ENCODE measurements at regions not wholly inside any gene's neighbourhood (a gene's known extent, or its start where the extent isn't known, plus 50 kb on each side); places are given as distances from the start of the nearest gene placed in this dataset.

GRCh38 chr11:115657586-115657985 is 153.4 kb upstream of the CADM1 start:
- Histone ChIP-seq H3K9ac (ENCODE audit: low read length) (no peak overlapping the region), H4K91ac (ENCODE audit: low read depth, low read length) (no peak overlapping the region), H3K18ac (ENCODE audit: low read length) (no peak overlapping the region), H3K27ac (ENCODE audit: low read depth, low read length) (no peak overlapping the region), H3K4me3 (ENCODE audit: low read depth, low read length) (no peak overlapping the region), H4K8ac (ENCODE audit: low read depth, low read length) (no peak overlapping the region), H2BK5ac (ENCODE audit: low read depth, low read length, poor library complexity) (no peak overlapping the region), H3K27me3 (ENCODE audit: insufficient read depth, low read length) (peaks cover 27% of the 10 kb centered on the region), H3K4ac (ENCODE audit: low read depth, low read length) (no peak overlapping the region), H3K9me3 (ENCODE audit: insufficient read depth, low read depth, low read length) (peaks cover 2% of the 10 kb centered on the region), H2BK120ac (ENCODE audit: insufficient read depth, low read length, poor library complexity) (no peak overlapping the region), H4K12ac (ENCODE audit: low read depth, low read length) (no peak overlapping the region), H3K4me2 (ENCODE audit: low read length) (no peak overlapping the region), H3K4me1 (ENCODE audit: control insufficient read depth in 1 of 2, insufficient read depth in 2 of 2, low read length in 2 of 2) (peaks cover 9 to 15% of the 10 kb centered on the region in 2 experiments), H3K23ac (ENCODE audit: low read length) (no peak overlapping the region), H3K79me1 (ENCODE audit: low read length) (no peaks in the 10 kb centered on the region), H3K36me3 (ENCODE audit: control insufficient read depth in 1 of 2, insufficient read depth in 2 of 2, low read length in 2 of 2) (no peaks in the 10 kb centered on the region), H2BK12ac (ENCODE audit: low read length) (no peak overlapping the region), H2AK5ac (ENCODE audit: low read length) (no peak overlapping the region), H3K79me2 (ENCODE audit: control insufficient read depth, insufficient read depth, low read length, poor library complexity) (no peaks in the 10 kb centered on the region), H2AFZ (ENCODE audit: insufficient read depth, low read length, poor library complexity) (no peak overlapping the region), H3K14ac (ENCODE audit: low read length) (no peak overlapping the region)
- no peak for DNase-seq
- WGBS (ENCODE audit: extremely low coverage, insufficient coverage, insufficient read length) = no CpG with 5 or more reads among the region's 4 CpGs

GRCh38 chr11:115656669-115657068 is 152.5 kb upstream of the CADM1 start:
- H3K4me2 ChIP-seq (ENCODE audit: low read length) = no peak overlapping the region
- WGBS (ENCODE audit: extremely low coverage, insufficient coverage, insufficient read length) = no CpG with 5 or more reads among the region's 6 CpGs
- H3K14ac ChIP-seq (ENCODE audit: low read length) = no peak overlapping the region
- DNase-seq = no peak
- no peak overlapping the region for H3K9ac ChIP-seq (ENCODE audit: low read length)
- H3K79me2 ChIP-seq (ENCODE audit: control insufficient read depth, insufficient read depth, low read length, poor library complexity) = no peaks in the 10 kb centered on the region
- peaks cover 2% of the 10 kb centered on the region for H3K9me3 ChIP-seq (ENCODE audit: insufficient read depth, low read depth, low read length)
- no peaks in the 10 kb centered on the region for H3K36me3 ChIP-seq (ENCODE audit: control insufficient read depth in 1 of 2, insufficient read depth in 2 of 2, low read length in 2 of 2)
- no peak overlapping the region for H4K91ac ChIP-seq (ENCODE audit: low read depth, low read length)
- H2AK5ac ChIP-seq (ENCODE audit: low read length) = no peak overlapping the region
- no peak overlapping the region for H3K4ac ChIP-seq (ENCODE audit: low read depth, low read length)
- no peak overlapping the region for H4K12ac ChIP-seq (ENCODE audit: low read depth, low read length)
- no peak overlapping the region for H3K18ac ChIP-seq (ENCODE audit: low read length)
- H3K23ac ChIP-seq (ENCODE audit: low read length) = no peak overlapping the region
- peaks cover 25% of the 10 kb centered on the region for H3K27me3 ChIP-seq (ENCODE audit: insufficient read depth, low read length)
- no peaks in the 10 kb centered on the region for H3K79me1 ChIP-seq (ENCODE audit: low read length)
- no peak overlapping the region for H2BK5ac ChIP-seq (ENCODE audit: low read depth, low read length, poor library complexity)
- no peak overlapping the region for H2BK120ac ChIP-seq (ENCODE audit: insufficient read depth, low read length, poor library complexity)
- H2BK12ac ChIP-seq (ENCODE audit: low read length) = no peak overlapping the region
- H4K8ac ChIP-seq (ENCODE audit: low read depth, low read length) = no peak overlapping the region
- peaks cover 9 to 15% of the 10 kb centered on the region in 2 experiments for H3K4me1 ChIP-seq (ENCODE audit: control insufficient read depth in 1 of 2, insufficient read depth in 2 of 2, low read length in 2 of 2)
- H3K4me3 ChIP-seq (ENCODE audit: low read depth, low read length) = no peak overlapping the region
- H2AFZ ChIP-seq (ENCODE audit: insufficient read depth, low read length, poor library complexity) = no peak overlapping the region
- H3K27ac ChIP-seq (ENCODE audit: low read depth, low read length) = no peak overlapping the region

- H3K4me1 ChIP-seq (ENCODE audit: control insufficient read depth in 1 of 2, insufficient read depth in 2 of 2, low read length in 2 of 2) = peaks cover 9 to 15% of the 10 kb centered on the region in 2 experiments
- H4K91ac ChIP-seq (ENCODE audit: low read depth, low read length) = no peak overlapping the region
- no peak overlapping the region for H2AFZ ChIP-seq (ENCODE audit: insufficient read depth, low read length, poor library complexity)
- no peak overlapping the region for H2BK12ac ChIP-seq (ENCODE audit: low read length)
- H4K12ac ChIP-seq (ENCODE audit: low read depth, low read length) = no peak overlapping the region
- no peak overlapping the region for H3K9ac ChIP-seq (ENCODE audit: low read length)
- H3K27me3 ChIP-seq (ENCODE audit: insufficient read depth, low read length) = peaks cover 25% of the 10 kb centered on the region
- H2BK120ac ChIP-seq (ENCODE audit: insufficient read depth, low read length, poor library complexity) = no peak overlapping the region
- DNase-seq = no peak
- no peaks in the 10 kb centered on the region for H3K79me2 ChIP-seq (ENCODE audit: control insufficient read depth, insufficient read depth, low read length, poor library complexity)
- H2AK5ac ChIP-seq (ENCODE audit: low read length) = no peak overlapping the region
- no peak overlapping the region for H3K4me2 ChIP-seq (ENCODE audit: low read length)
- H3K9me3 ChIP-seq (ENCODE audit: insufficient read depth, low read depth, low read length) = peaks cover 2% of the 10 kb centered on the region
- H3K79me1 ChIP-seq (ENCODE audit: low read length) = no peaks in the 10 kb centered on the region
- H3K4ac ChIP-seq (ENCODE audit: low read depth, low read length) = no peak overlapping the region
- H3K4me3 ChIP-seq (ENCODE audit: low read depth, low read length) = no peak overlapping the region
- no peak overlapping the region for H3K18ac ChIP-seq (ENCODE audit: low read length)
- no peak overlapping the region for H3K23ac ChIP-seq (ENCODE audit: low read length)
- H3K36me3 ChIP-seq (ENCODE audit: control insufficient read depth in 1 of 2, insufficient read depth in 2 of 2, low read length in 2 of 2) = no peaks in the 10 kb centered on the region
- no peak overlapping the region for H4K8ac ChIP-seq (ENCODE audit: low read depth, low read length)
- no peak overlapping the region for H3K14ac ChIP-seq (ENCODE audit: low read length)
- no peak overlapping the region for H2BK5ac ChIP-seq (ENCODE audit: low read depth, low read length, poor library complexity)
- H3K27ac ChIP-seq (ENCODE audit: low read depth, low read length) = no peak overlapping the region
Observed at GRCh38 chr11:115656041-115656440, 151.8 kb upstream of the CADM1 start.

DNA sequence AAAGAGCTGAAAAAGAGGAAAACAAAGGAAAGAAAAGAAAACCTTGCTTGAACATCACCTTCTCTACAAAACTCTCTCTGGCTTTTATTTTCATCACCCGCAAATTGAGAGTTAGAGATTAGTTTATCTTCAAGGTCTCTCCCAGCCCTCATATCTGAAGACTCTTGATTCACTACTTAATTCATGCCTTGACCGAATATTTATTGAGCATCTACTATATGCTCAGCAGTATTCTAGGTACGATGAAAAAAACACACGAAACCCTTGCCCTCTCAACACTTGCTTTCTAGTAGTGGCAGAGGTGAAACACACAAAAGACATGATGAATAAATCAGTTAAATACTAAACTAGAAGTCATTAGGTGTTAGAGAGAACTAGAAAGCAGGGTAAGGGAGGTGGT is 150.6 kb upstream of the CADM1 start:
- WGBS (ENCODE audit: extremely low coverage, insufficient coverage, insufficient read length) = no CpG with 5 or more reads among the region's 4 CpGs
- H4K91ac ChIP-seq (ENCODE audit: low read depth, low read length) = no peak overlapping the region
- H3K4me1 ChIP-seq (ENCODE audit: control insufficient read depth in 1 of 2, insufficient read depth in 2 of 2, low read length in 2 of 2) = peaks cover 5 to 8% of the 10 kb centered on the region in 2 experiments
- H2AFZ ChIP-seq (ENCODE audit: insufficient read depth, low read length, poor library complexity) = no peak overlapping the region
- H3K4me3 ChIP-seq (ENCODE audit: low read depth, low read length) = no peak overlapping the region
- H2BK12ac ChIP-seq (ENCODE audit: low read length) = no peak overlapping the region
- no peaks in the 10 kb centered on the region for H3K79me1 ChIP-seq (ENCODE audit: low read length)
- H3K79me2 ChIP-seq (ENCODE audit: control insufficient read depth, insufficient read depth, low read length, poor library complexity) = no peaks in the 10 kb centered on the region
- H3K4ac ChIP-seq (ENCODE audit: low read depth, low read length) = no peak overlapping the region
- H3K9ac ChIP-seq (ENCODE audit: low read length) = no peak overlapping the region
- no peak overlapping the region for H3K4me2 ChIP-seq (ENCODE audit: low read length)
- H4K12ac ChIP-seq (ENCODE audit: low read depth, low read length) = no peak overlapping the region
- H3K18ac ChIP-seq (ENCODE audit: low read length) = no peak overlapping the region
- no peak overlapping the region for H3K27ac ChIP-seq (ENCODE audit: low read depth, low read length)
- no peak for DNase-seq
- no peak overlapping the region for H2AK5ac ChIP-seq (ENCODE audit: low read length)
- H3K23ac ChIP-seq (ENCODE audit: low read length) = no peak overlapping the region
- no peak overlapping the region for H4K8ac ChIP-seq (ENCODE audit: low read depth, low read length)
- H3K36me3 ChIP-seq (ENCODE audit: control insufficient read depth in 1 of 2, insufficient read depth in 2 of 2, low read length in 2 of 2) = no peaks in the 10 kb centered on the region
- peaks cover 14% of the 10 kb centered on the region for H3K27me3 ChIP-seq (ENCODE audit: insufficient read depth, low read length)
- H3K9me3 ChIP-seq (ENCODE audit: insufficient read depth, low read depth, low read length) = peaks cover 2% of the 10 kb centered on the region
- H2BK5ac ChIP-seq (ENCODE audit: low read depth, low read length, poor library complexity) = no peak overlapping the region
- H3K14ac ChIP-seq (ENCODE audit: low read length) = no peak overlapping the region
- no peak overlapping the region for H2BK120ac ChIP-seq (ENCODE audit: insufficient read depth, low read length, poor library complexity)

Data from trophoblast cell (in vitro differentiated cells and primary cell).